H9 (cell line): ENCODE measurements at regions not wholly inside any gene's neighbourhood (a gene's known extent, or its start where the extent isn't known, plus 50 kb on each side); places are given as distances from the start of the nearest gene placed in this dataset.

ENCODE experiments used
- DNase-seq: peaks from one replicate; pipeline ENCODE4 v3.0.0-alpha.2; 2017
- H2AFZ ChIP-seq: one replicate; pipeline ENCODE4 v1.6.1; 2013; ENCODE audit warnings: mild to moderate bottlenecking, low read length, control low read depth, moderate library complexity
- H2AK5ac ChIP-seq: 2 replicates; pipeline ENCODE4 v1.6.1; 2013; ENCODE audit warnings: low read length, control low read depth, mixed read lengths; ENCODE audit not compliant: insufficient read length
- H2BK120ac ChIP-seq: one replicate; pipeline ENCODE4 v1.6.1; 2013; ENCODE audit warnings: low read depth, mild to moderate bottlenecking, low read length, control low read depth, inconsistent platforms; ENCODE audit not compliant: poor library complexity, severe bottlenecking
- H2BK12ac ChIP-seq: 2 replicates; pipeline ENCODE4 v1.6.1; 2013; ENCODE audit warnings: low read length, control low read depth, mixed read lengths, low read depth; ENCODE audit not compliant: insufficient read length
- H2BK15ac ChIP-seq: 2 replicates; pipeline ENCODE4 v1.6.1; 2013; ENCODE audit warnings: low read depth, low read length, control low read depth
- H2BK20ac ChIP-seq: one replicate; pipeline ENCODE4 v1.6.1; 2013; ENCODE audit warnings: low read depth, mild to moderate bottlenecking, low read length, control low read depth, inconsistent platforms; ENCODE audit not compliant: poor library complexity, severe bottlenecking
- H2BK5ac ChIP-seq: 2 replicates; pipeline ENCODE4 v1.6.1; 2013; ENCODE audit warnings: low read length, control low read depth, mixed read lengths; ENCODE audit not compliant: insufficient read length
- H3K14ac ChIP-seq: 2 replicates; pipeline ENCODE4 v1.6.1; 2013; ENCODE audit warnings: low read length, control low read depth; ENCODE audit not compliant: insufficient read depth
- H3K18ac ChIP-seq: 2 replicates; pipeline ENCODE4 v1.6.1; 2013; ENCODE audit warnings: low read depth, mild to moderate bottlenecking, mixed read lengths, low read length, control low read depth; ENCODE audit not compliant: insufficient read length
- H3K23ac ChIP-seq: 2 replicates; pipeline ENCODE4 v1.6.1; 2013; ENCODE audit warnings: low read length, control low read depth, mixed read lengths, low read depth; ENCODE audit not compliant: insufficient read length
- H3K23me2 ChIP-seq: 2 replicates; pipeline ENCODE4 v1.6.1; 2013; ENCODE audit warnings: low read depth, mild to moderate bottlenecking, mixed read lengths, low read length, control low read depth; ENCODE audit not compliant: insufficient read length, poor library complexity, severe bottlenecking
- H3K27ac ChIP-seq: 2 replicates; pipeline ENCODE4 v1.5.1; 2013; ENCODE audit warnings: low read length, control low read depth, mixed read lengths, low read depth; ENCODE audit not compliant: insufficient read length
- H3K27me3 ChIP-seq: 2 replicates; pipeline ENCODE4 v1.6.1; 2013; ENCODE audit warnings: low read length, control low read depth, inconsistent platforms; ENCODE audit not compliant: insufficient read depth
- H3K4ac ChIP-seq: 2 replicates; pipeline ENCODE4 v1.6.1; 2013; ENCODE audit warnings: low read depth, mild to moderate bottlenecking, control low read depth, inconsistent platforms, low read length, moderate library complexity
- H3K4me1 ChIP-seq: 2 replicates; pipeline ENCODE4 v1.6.1; 2013; ENCODE audit warnings: low read length, control low read depth, inconsistent platforms; ENCODE audit not compliant: insufficient read depth
- H3K4me2 ChIP-seq: 2 replicates; pipeline ENCODE4 v1.6.1; 2013; ENCODE audit warnings: low read length, control low read depth, mixed read lengths; ENCODE audit not compliant: insufficient read length, insufficient read depth
- H3K56ac ChIP-seq: 2 replicates; pipeline ENCODE4 v1.6.1; 2013; ENCODE audit warnings: low read depth, mild to moderate bottlenecking, mixed read lengths, low read length, control low read depth; ENCODE audit not compliant: insufficient read length
- H3K79me1 ChIP-seq: 2 replicates; pipeline ENCODE4 v1.6.1; 2013; ENCODE audit warnings: low read depth, mild to moderate bottlenecking, moderate library complexity, low read length, control low read depth, inconsistent platforms; ENCODE audit not compliant: insufficient read depth, poor library complexity, severe bottlenecking
- H3K79me2 ChIP-seq: 2 replicates; pipeline ENCODE4 v1.6.1; 2013; ENCODE audit warnings: low read length, control low read depth, inconsistent platforms; ENCODE audit not compliant: insufficient read depth
- H3K9ac ChIP-seq: 2 replicates; pipeline ENCODE4 v1.6.1; 2013; ENCODE audit warnings: low read length, control low read depth, mixed read lengths; ENCODE audit not compliant: insufficient read length; ENCODE audit errors: extremely low read depth
- H3K9me3 ChIP-seq: one replicate; pipeline ENCODE4 v1.6.1; 2013; ENCODE audit warnings: low read depth, low read length, inconsistent platforms; ENCODE audit not compliant: control insufficient read depth
- H3T11ph ChIP-seq: one replicate; pipeline ENCODE4 v1.6.1; 2013; ENCODE audit warnings: mild to moderate bottlenecking, low read length, control low read depth, inconsistent platforms
- H4K20me1 ChIP-seq: one replicate; pipeline ENCODE4 v1.6.1; 2013; ENCODE audit not compliant: control insufficient read depth, insufficient read length, insufficient read depth
- H4K5ac ChIP-seq: 2 replicates; pipeline ENCODE4 v1.6.1; 2013; ENCODE audit warnings: low read depth, mild to moderate bottlenecking, mixed read lengths, low read length, control low read depth; ENCODE audit not compliant: insufficient read length
- H4K8ac ChIP-seq: replicated peaks from 2 replicates; pipeline ENCODE4 v1.6.1; 2013; ENCODE audit warnings: low read length, control low read depth, mixed read lengths, low read depth; ENCODE audit not compliant: insufficient read length
- H4K91ac ChIP-seq: 2 replicates; pipeline ENCODE4 v1.6.1; 2013; ENCODE audit warnings: low read depth, mild to moderate bottlenecking, moderate library complexity, mixed read lengths, low read length, control low read depth; ENCODE audit not compliant: insufficient read length
- H3K27ac Mint-ChIP-seq, 3 experiments: 2 replicates in 2 of 3; 3 replicates in 1 of 3; pipeline ENCODE4 v1.8.0; 2020 to 2021; ENCODE audit warnings: mixed read lengths in 3 of 3, mild to moderate bottlenecking in 1 of 3, moderate library complexity in 1 of 3
- H3K27me3 Mint-ChIP-seq: 2 replicates; pipeline ENCODE4 v1.8.0; 2021; ENCODE audit warnings: low read depth, mild to moderate bottlenecking, moderate library complexity, mixed read lengths
- H3K36me3 Mint-ChIP-seq, 3 experiments: 2 replicates in 2 of 3; 3 replicates in 1 of 3; pipeline ENCODE4 v1.8.0; 2020 to 2021; ENCODE audit warnings: low read depth in 3 of 3, mixed read lengths in 3 of 3; ENCODE audit not compliant: insufficient read depth in 1 of 3
- H3K4me1 Mint-ChIP-seq, 2 experiments: 2 replicates each; pipeline ENCODE4 v1.8.0; 2020; ENCODE audit warnings: mixed read lengths in 2 of 2
- H3K4me3 Mint-ChIP-seq, 2 experiments: 2 replicates in 1 of 2; 3 replicates in 1 of 2; pipeline ENCODE4 v1.8.0; 2020 to 2021; ENCODE audit warnings: mild to moderate bottlenecking in 2 of 2, mixed read lengths in 2 of 2, moderate library complexity in 1 of 2
- H3K9me3 Mint-ChIP-seq, 2 experiments: 2 replicates in 1 of 2; 3 replicates in 1 of 2; pipeline ENCODE4 v1.8.0; 2020; ENCODE audit warnings: mild to moderate bottlenecking in 2 of 2, mixed read lengths in 2 of 2, moderate library complexity in 1 of 2
- WGBS: extraction: QIAGEN DNeasy Blood & Tissue Kit; methylation state at CpG from one replicate; pipeline ENCODE4 v1.1.7; 2013; ENCODE audit warnings: missing lambda C conversion rate, low lambda C conversion rate, mixed read lengths; ENCODE audit not compliant: insufficient read length; ENCODE audit errors: extremely low coverage; 5-methylcytosine and 5-hydroxymethylcytosine counted together
- TF ChIP-seq, protein P1 (sequence below): fragments of 200-600 bp; sonication (generic); conservative IDR thresholded peaks from 3 replicates; pipeline ENCODE4 v1.8.0; 2021; ENCODE audit warnings: antibody characterized with exemption, mild to moderate bottlenecking

DNA sequence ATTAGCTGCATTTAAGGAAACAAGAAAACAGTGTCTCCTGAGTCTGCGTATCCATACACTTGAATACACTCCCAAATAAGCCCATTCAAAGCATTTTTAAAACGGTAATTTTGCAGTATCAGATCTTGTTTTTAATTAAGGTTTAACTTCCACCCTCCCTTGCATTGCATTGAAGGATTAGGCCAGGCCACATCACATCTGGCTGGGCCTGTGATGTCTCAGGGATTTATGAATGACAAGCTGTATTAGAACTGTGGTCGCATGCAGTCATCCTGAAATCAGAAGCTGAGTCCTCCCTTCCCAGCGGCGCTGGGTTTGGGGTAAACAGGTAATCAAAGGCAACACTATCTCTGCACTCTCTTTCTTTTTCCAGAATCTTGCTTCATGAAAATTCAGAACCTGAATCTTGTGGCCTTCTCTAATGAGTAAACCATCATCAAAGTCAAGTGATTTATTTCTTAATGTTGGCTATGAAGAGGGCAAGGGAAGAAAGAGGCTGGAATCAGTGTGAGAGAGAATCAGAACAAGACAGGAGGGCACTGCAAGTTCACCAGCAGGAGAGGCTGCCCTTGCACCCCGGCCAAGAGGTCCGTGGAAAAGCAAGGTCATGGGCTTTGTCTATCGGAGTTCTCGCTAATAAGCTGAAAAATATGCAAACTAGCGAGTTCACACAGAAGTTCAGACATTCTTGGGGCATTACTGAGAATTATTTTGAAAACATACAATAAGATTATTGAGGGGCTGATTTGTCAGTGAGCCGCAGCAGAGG lies 80.0 kb upstream of the ZSWIM6 start:
- DNase-seq = no peak
- Mint-ChIP-seq H3K27ac (no peak overlapping the region), H3K27me3 (0 out of 2 replicates have a peak, but pooled peaks cover 2% of the 10 kb centered on the region), H3K4me3 (no peak overlapping the region), H3K4me1 (no peaks in the 10 kb centered on the region), H3K36me3 (no peaks in the 10 kb centered on the region), H3K9me3 (peaks cover 0 to 3% of the 10 kb centered on the region in 2 experiments; a peak in 2 of 5 replicates)
- Histone ChIP-seq H3K79me1 (no peaks in the 10 kb centered on the region), H2AFZ (no peak overlapping the region), H2BK5ac (no peak overlapping the region), H4K20me1 (no peaks in the 10 kb centered on the region), H2BK15ac (no peak overlapping the region), H3T11ph (no peak overlapping the region), H3K4me2 (no peak overlapping the region), H3K79me2 (no peaks in the 10 kb centered on the region), H4K91ac (no peak overlapping the region), H3K14ac (no peak overlapping the region), H3K4ac (no peak overlapping the region), H3K56ac (no peak overlapping the region), H3K18ac (no peak overlapping the region), H3K23ac (no peak overlapping the region), H2AK5ac (no peak overlapping the region), H2BK12ac (no peak overlapping the region), H4K8ac (no peak overlapping the region), H3K23me2 (no peaks in the 10 kb centered on the region), H3K9me3 (no peaks in the 10 kb centered on the region), H2BK120ac (no peak overlapping the region), H3K27me3 (no peaks in the 10 kb centered on the region), H2BK20ac (no peak overlapping the region), H4K5ac (no peak overlapping the region), H3K4me1 (no peaks in the 10 kb centered on the region), H3K27ac (no peak overlapping the region), H3K9ac (no peak overlapping the region)
- TF ChIP-seq, protein P1, sequence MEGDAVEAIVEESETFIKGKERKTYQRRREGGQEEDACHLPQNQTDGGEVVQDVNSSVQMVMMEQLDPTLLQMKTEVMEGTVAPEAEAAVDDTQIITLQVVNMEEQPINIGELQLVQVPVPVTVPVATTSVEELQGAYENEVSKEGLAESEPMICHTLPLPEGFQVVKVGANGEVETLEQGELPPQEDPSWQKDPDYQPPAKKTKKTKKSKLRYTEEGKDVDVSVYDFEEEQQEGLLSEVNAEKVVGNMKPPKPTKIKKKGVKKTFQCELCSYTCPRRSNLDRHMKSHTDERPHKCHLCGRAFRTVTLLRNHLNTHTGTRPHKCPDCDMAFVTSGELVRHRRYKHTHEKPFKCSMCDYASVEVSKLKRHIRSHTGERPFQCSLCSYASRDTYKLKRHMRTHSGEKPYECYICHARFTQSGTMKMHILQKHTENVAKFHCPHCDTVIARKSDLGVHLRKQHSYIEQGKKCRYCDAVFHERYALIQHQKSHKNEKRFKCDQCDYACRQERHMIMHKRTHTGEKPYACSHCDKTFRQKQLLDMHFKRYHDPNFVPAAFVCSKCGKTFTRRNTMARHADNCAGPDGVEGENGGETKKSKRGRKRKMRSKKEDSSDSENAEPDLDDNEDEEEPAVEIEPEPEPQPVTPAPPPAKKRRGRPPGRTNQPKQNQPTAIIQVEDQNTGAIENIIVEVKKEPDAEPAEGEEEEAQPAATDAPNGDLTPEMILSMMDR = no peak
- WGBS = no CpG with 5 or more reads among the region's 11 CpGs
